MCF 10A (cell line): ENCODE measurements at regions not wholly inside any gene's neighbourhood (a gene's known extent, or its start where the extent isn't known, plus 50 kb on each side); places are given as distances from the start of the nearest gene placed in this dataset.

Source experiments
- BruUV-seq: library from RNA; stranded (reverse); fragments of 400-500 nt; replicated peaks from 2 replicates; lab custom pipeline; 2021; lab: Mats Ljungman, UMichigan
- CTCF ChIA-PET: fragments of 300-600 bp; sonication (Branson Sonifier 250); formaldehyde crosslinking; extraction: SDS; loops from one replicate; lab custom pipeline; 2021; ENCODE audit warnings: antibody characterized with exemption, inconsistent platforms; lab: Yijun Ruan, JAX
- POLR2A ChIA-PET: fragments of 300-600, 350-650 bp; sonication (Branson Sonifier 250); formaldehyde crosslinking; extraction: SDS; loops from one replicate; lab custom pipeline; 2020; ENCODE audit warnings: antibody characterized with exemption, inconsistent platforms; lab: Yijun Ruan, JAX
- DNase-seq: peaks from one replicate; pipeline ENCODE4 v3.0.0-alpha.2; 2018; ENCODE audit not compliant: unreplicated experiment
- H3K27ac Mint-ChIP-seq: one replicate; pipeline ENCODE4 v1.8.0; 2022; ENCODE audit warnings: mild to moderate bottlenecking, low read depth, mixed read lengths; ENCODE audit not compliant: unreplicated experiment
- H3K27me3 Mint-ChIP-seq: one replicate; pipeline ENCODE4 v1.8.0; 2022; ENCODE audit warnings: mixed read lengths; ENCODE audit not compliant: insufficient read depth, unreplicated experiment
- H3K36me3 Mint-ChIP-seq: one replicate; pipeline ENCODE4 v1.8.0; 2022; ENCODE audit warnings: mild to moderate bottlenecking, moderate library complexity, mixed read lengths; ENCODE audit not compliant: insufficient read depth, unreplicated experiment
- H3K4me1 Mint-ChIP-seq: one replicate; pipeline ENCODE4 v1.8.0; 2022; ENCODE audit warnings: mixed read lengths; ENCODE audit not compliant: insufficient read depth, unreplicated experiment
- H3K4me3 Mint-ChIP-seq: one replicate; pipeline ENCODE4 v1.8.0; 2022; ENCODE audit warnings: mild to moderate bottlenecking, moderate library complexity, mixed read lengths; ENCODE audit not compliant: unreplicated experiment
- H3K9me3 Mint-ChIP-seq: one replicate; pipeline ENCODE4 v1.8.0; 2022; ENCODE audit warnings: mixed read lengths; ENCODE audit not compliant: unreplicated experiment
- CTCF ChIP-seq: fragments of 200-600 bp; IDR thresholded peaks from one replicate; pipeline ENCODE4 v1.8.0; 2022; ENCODE audit warnings: antibody characterized with exemption, mild to moderate bottlenecking; ENCODE audit not compliant: unreplicated experiment
- intact Hi-C: fragments of 100-400 bp; cut with micrococcal nuclease; formaldehyde crosslinking; loops from 2 replicates; pipeline ENCODE4 v1.14.1; 2022

GRCh38 chr11:103591554-103591953 is 444.9 kb upstream of the DDI1 start:
- peak; percentile 14 for DNase-seq
- Mint-ChIP-seq H3K4me3 (no peak overlapping the region), H3K36me3 (no peaks in the 10 kb centered on the region), H3K27ac (no peak overlapping the region), H3K27me3 (no peaks in the 10 kb centered on the region), H3K9me3 (no peaks in the 10 kb centered on the region), H3K4me1 (peaks cover 6% of the 10 kb centered on the region)
- BruUV-seq: no TSS peak
- POLR2A ChIA-PET: no interaction called here
- intact Hi-C loops: no loop called here
- no peak for TF ChIP-seq CTCF
- CTCF ChIA-PET: interaction anchor here (0.9 to 1.3 kb wide), 2 partner anchors 11 to 126 kb away, joined by 3 to 5 read pairs; no protein-coding TSS in a partner anchor

- no peak overlapping the region for H3K4me3 Mint-ChIP-seq
- no peaks in the 10 kb centered on the region for H3K36me3 Mint-ChIP-seq
- ChIA-PET CTCF (interaction anchor here (0.5 to 1.5 kb wide), 5 partner anchors 10 to 1902 kb away, joined by 3 to 13 read pairs (median 3); no protein-coding TSS in a partner anchor), POLR2A (no interaction called here)
- no TSS peak for BruUV-seq
- intact Hi-C loops: no loop called here
- peak; percentile 1 for DNase-seq
- no peak for TF ChIP-seq CTCF
- no peaks in the 10 kb centered on the region for H3K9me3 Mint-ChIP-seq
- no peaks in the 10 kb centered on the region for H3K27me3 Mint-ChIP-seq
- no peak overlapping the region for H3K27ac Mint-ChIP-seq
- peaks cover 6% of the 10 kb centered on the region for H3K4me1 Mint-ChIP-seq
These were observed 442.2 kb upstream of the DDI1 start for GRCh38 chr11:103594283-103594682.

- ChIA-PET POLR2A (interaction anchor here (1.1 kb wide), 1 partner anchor 155 kb away, joined by 3 read pairs; no protein-coding TSS in a partner anchor), CTCF (interaction anchor here (1.0 to 2.0 kb wide), 2 partner anchors 13 to 271 kb away, joined by 3 to 8 read pairs; no protein-coding TSS in a partner anchor)
- Mint-ChIP-seq H3K4me1 (peaks cover 6% of the 10 kb centered on the region), H3K27me3 (no peaks in the 10 kb centered on the region), H3K27ac (no peak overlapping the region), H3K36me3 (no peaks in the 10 kb centered on the region), H3K9me3 (no peaks in the 10 kb centered on the region), H3K4me3 (no peak overlapping the region)
- DNase-seq: no peak
- no peak for TF ChIP-seq CTCF
- no TSS peak for BruUV-seq
- intact Hi-C loops: no loop called here
These were observed 440.1 kb upstream of the DDI1 start for GRCh38 chr11:103596315-103596714.

- H3K4me3 Mint-ChIP-seq: no peak overlapping the region
- H3K36me3 Mint-ChIP-seq: no peaks in the 10 kb centered on the region
- no peaks in the 10 kb centered on the region for H3K9me3 Mint-ChIP-seq
- intact Hi-C loops: loop anchor here (1.0 to 5.0 kb wide), 7 partner anchors 64 to 494 kb away; partner anchors contain the start of gene DYNC2H1
- POLR2A ChIA-PET: interaction anchor here (0.6 kb wide), 1 partner anchor 50 kb away, joined by 3 read pairs; no protein-coding TSS in a partner anchor
- CTCF ChIA-PET: interaction anchor here (0.7 to 5.8 kb wide), 33 partner anchors 18 to 1914 kb away, joined by 3 to 63 read pairs (median 4); partner anchors contain the start of gene DYNC2H1
- DNase-seq: peak; percentile 75
- H3K4me1 Mint-ChIP-seq: no peaks in the 10 kb centered on the region
- H3K27ac Mint-ChIP-seq: no peak overlapping the region
- no TSS peak for BruUV-seq
- H3K27me3 Mint-ChIP-seq: peaks cover 12% of the 10 kb centered on the region
- TF ChIP-seq CTCF: peak; percentile 85
These were observed 435.1 kb upstream of the DDI1 start for GRCh38 chr11:103601225-103601846.
